DND-41 (cell line): ENCODE measurements at regions not wholly inside any gene's neighbourhood (a gene's known extent, or its start where the extent isn't known, plus 50 kb on each side); places are given as distances from the start of the nearest gene placed in this dataset.

Experiments used
- EZH2 ChIP-seq: IDR thresholded peaks from 3 replicates; pipeline ENCODE4 v1.6.1; 2012; ENCODE audit warnings: borderline replicate concordance, low read depth, mild to moderate bottlenecking, moderate library complexity, low read length, inconsistent platforms; ENCODE audit not compliant: severe bottlenecking
- TF ChIP-seq, protein P1 (sequence below): IDR thresholded peaks from 2 replicates; pipeline ENCODE4 v1.5.1; 2012; ENCODE audit warnings: borderline replicate concordance, low read length, moderate library complexity, mild to moderate bottlenecking; ENCODE audit not compliant: poor library complexity, severe bottlenecking; ENCODE audit errors: extremely low read depth

DNA sequence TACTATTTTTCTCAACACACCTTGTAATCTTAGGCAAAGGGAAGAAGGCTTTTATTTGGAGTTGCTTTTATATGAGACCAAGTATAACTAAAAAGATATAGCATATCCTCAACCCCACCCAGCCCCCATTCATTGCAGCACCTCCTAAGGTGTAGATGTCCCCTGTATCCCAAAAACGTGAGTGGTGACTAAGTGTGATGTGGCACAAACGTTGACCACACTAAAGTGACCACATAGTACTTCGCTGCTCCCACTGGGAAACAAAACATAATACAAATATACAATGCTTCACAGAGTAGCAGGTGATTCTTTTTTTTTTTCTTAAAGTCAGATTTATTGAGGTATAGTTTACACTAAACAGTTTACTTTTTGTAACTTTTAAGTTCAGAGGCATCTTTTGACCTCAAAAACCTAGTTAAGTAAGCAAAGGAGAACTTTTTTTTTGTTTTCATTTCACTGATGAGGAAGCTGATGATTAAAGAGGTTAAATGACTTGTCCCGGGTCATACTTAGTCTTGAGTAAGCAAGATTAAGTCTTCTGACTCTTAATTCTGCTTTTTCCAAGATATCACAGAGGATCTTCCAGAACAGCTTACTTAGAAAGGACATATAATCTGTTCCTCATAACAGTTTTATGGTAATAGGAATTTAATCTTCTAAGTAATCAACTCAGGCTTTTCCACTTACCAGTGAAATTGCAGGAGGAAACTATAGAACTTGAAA, 245.2 kb upstream of the PLEKHG7 start:
- TF ChIP-seq, protein P1, sequence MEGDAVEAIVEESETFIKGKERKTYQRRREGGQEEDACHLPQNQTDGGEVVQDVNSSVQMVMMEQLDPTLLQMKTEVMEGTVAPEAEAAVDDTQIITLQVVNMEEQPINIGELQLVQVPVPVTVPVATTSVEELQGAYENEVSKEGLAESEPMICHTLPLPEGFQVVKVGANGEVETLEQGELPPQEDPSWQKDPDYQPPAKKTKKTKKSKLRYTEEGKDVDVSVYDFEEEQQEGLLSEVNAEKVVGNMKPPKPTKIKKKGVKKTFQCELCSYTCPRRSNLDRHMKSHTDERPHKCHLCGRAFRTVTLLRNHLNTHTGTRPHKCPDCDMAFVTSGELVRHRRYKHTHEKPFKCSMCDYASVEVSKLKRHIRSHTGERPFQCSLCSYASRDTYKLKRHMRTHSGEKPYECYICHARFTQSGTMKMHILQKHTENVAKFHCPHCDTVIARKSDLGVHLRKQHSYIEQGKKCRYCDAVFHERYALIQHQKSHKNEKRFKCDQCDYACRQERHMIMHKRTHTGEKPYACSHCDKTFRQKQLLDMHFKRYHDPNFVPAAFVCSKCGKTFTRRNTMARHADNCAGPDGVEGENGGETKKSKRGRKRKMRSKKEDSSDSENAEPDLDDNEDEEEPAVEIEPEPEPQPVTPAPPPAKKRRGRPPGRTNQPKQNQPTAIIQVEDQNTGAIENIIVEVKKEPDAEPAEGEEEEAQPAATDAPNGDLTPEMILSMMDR = no peak
- TF ChIP-seq EZH2 = no peak
